ENCODE measurements at regions not wholly inside any gene's neighbourhood (a gene's known extent, or its start where the extent isn't known, plus 50 kb on each side); places are given as distances from the start of the nearest gene placed in this dataset.

DNA sequence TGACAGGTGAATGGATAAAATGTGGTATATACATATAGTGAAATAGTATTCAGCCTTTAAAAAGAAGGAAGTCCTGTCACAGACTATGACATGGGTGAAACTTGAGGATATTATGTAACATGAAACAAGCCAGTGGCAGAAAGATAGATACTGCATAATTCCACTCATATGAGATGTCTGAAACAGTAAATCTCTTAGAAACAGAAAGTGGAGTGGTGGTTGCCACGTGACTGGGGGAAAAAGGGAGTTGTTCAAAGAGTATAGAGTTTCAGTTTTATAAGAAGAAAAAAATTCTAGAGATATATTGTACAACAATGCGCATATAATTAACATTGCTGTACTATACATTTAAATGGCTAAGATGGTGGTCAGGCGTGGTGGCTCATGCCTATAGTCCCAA, 178.2 kb upstream of the ATP5MC3 start:
- CTCF ChIA-PET, result no interaction called here

DNA sequence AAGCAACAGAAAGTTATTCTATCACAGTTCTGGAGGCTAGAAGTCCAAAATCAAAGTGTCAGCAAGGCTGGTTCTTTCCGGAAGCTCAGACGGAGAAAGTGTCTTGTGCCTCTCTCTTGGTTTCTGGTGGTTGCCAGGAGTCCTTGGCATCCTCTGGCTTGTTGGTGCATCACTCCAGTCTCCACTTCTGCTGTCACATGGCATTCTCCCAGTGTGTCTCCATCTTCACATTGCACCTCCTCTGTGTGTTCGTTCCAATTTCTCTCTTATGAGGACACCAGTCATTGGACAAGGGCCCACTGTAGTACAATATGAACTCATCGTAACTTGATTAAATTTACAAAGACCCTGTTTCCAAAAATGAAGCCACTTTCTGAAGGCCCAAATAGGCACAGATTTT, 175.4 kb upstream of the ATP5MC3 start:
- H3K27ac ChIP-seq (ENCODE audit: low read depth, low read length), result no peak overlapping the region
- no peak for DNase-seq (ENCODE audit: low read depth, low spot score)
- POLR2A ChIA-PET, result no interaction called here
- no peaks in the 10 kb centered on the region for H3K27me3 ChIP-seq (ENCODE audit: control insufficient read depth, insufficient read depth, low read length)
- no peak overlapping the region for H3K4me3 ChIP-seq (ENCODE audit: low read depth, low read length)
- H3K9me3 ChIP-seq (ENCODE audit: control insufficient read depth, insufficient read depth, low read length), result no peaks in the 10 kb centered on the region
- TF ChIP-seq, protein P1, sequence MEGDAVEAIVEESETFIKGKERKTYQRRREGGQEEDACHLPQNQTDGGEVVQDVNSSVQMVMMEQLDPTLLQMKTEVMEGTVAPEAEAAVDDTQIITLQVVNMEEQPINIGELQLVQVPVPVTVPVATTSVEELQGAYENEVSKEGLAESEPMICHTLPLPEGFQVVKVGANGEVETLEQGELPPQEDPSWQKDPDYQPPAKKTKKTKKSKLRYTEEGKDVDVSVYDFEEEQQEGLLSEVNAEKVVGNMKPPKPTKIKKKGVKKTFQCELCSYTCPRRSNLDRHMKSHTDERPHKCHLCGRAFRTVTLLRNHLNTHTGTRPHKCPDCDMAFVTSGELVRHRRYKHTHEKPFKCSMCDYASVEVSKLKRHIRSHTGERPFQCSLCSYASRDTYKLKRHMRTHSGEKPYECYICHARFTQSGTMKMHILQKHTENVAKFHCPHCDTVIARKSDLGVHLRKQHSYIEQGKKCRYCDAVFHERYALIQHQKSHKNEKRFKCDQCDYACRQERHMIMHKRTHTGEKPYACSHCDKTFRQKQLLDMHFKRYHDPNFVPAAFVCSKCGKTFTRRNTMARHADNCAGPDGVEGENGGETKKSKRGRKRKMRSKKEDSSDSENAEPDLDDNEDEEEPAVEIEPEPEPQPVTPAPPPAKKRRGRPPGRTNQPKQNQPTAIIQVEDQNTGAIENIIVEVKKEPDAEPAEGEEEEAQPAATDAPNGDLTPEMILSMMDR (IDR thresholded peaks at IDR 0.05; ENCODE audit: low read depth, low read length), result no peak
- CTCF ChIA-PET, result no interaction called here

More for the DNA sequence above, 178.2 kb upstream of the ATP5MC3 start:
- no peak overlapping the region for H3K4me3 ChIP-seq (ENCODE audit: low read depth, low read length)
- H3K27me3 ChIP-seq (ENCODE audit: control insufficient read depth, insufficient read depth, low read length), result peaks cover 3% of the 10 kb centered on the region
- TF ChIP-seq, protein P1 (IDR thresholded peaks at IDR 0.05; ENCODE audit: low read depth, low read length), result no peak
- POLR2A ChIA-PET, result no interaction called here
- no peak for DNase-seq (ENCODE audit: low read depth, low spot score)
- H3K9me3 ChIP-seq (ENCODE audit: control insufficient read depth, insufficient read depth, low read length), result no peaks in the 10 kb centered on the region
- H3K27ac ChIP-seq (ENCODE audit: low read depth, low read length), result no peak overlapping the region

DNA sequence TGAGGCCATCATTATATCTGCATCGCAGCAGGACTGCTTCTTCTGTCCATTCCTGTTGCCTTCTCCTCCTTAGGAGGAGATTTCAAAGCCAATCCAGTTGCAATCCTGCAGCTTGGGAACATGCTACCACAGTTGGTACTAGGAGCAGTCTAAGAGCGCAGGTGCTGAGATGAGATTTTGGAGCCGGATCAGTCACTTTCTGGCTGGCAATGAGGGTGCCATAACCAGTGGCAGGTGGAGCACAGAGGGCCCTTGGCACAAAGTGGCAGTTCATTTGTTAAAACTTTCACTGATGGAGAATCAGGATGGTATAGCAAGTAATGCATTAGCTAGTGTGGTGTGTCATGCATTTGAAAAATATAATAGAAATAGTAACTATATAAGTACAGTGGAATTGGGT, 173.7 kb upstream of the ATP5MC3 start:
- ChIA-PET CTCF (no interaction called here), POLR2A (no interaction called here)
- TF ChIP-seq, protein P1 (IDR thresholded peaks at IDR 0.05; ENCODE audit: low read depth, low read length), result no peak
- DNase-seq (ENCODE audit: low read depth, low spot score), result no peak
- Histone ChIP-seq H3K27ac (ENCODE audit: low read depth, low read length) (no peak overlapping the region), H3K4me3 (ENCODE audit: low read depth, low read length) (no peak overlapping the region), H3K27me3 (ENCODE audit: control insufficient read depth, insufficient read depth, low read length) (no peaks in the 10 kb centered on the region), H3K9me3 (ENCODE audit: control insufficient read depth, insufficient read depth, low read length) (no peaks in the 10 kb centered on the region)

- no peaks in the 10 kb centered on the region for H3K9me3 ChIP-seq (ENCODE audit: control insufficient read depth, insufficient read depth, low read length)
- TF ChIP-seq, protein P1 (IDR thresholded peaks at IDR 0.05; ENCODE audit: low read depth, low read length), result no peak
- POLR2A ChIA-PET, result no interaction called here
- CTCF ChIA-PET, result no interaction called here
- DNase-seq (ENCODE audit: low read depth, low spot score), result no peak
- no peak overlapping the region for H3K27ac ChIP-seq (ENCODE audit: low read depth, low read length)
- H3K27me3 ChIP-seq (ENCODE audit: control insufficient read depth, insufficient read depth, low read length), result no peaks in the 10 kb centered on the region
- H3K4me3 ChIP-seq (ENCODE audit: low read depth, low read length), result no peak overlapping the region
Measured at GRCh38 chr2:175353275-175353674, 171.8 kb upstream of the ATP5MC3 start.

GRCh38 chr2:175351512-175351911, 170.0 kb upstream of the ATP5MC3 start:
- no peaks in the 10 kb centered on the region for H3K9me3 ChIP-seq (ENCODE audit: control insufficient read depth, insufficient read depth, low read length)
- no peak for DNase-seq (ENCODE audit: low read depth, low spot score)
- TF ChIP-seq, protein P1 (IDR thresholded peaks at IDR 0.05; ENCODE audit: low read depth, low read length), result no peak
- ChIA-PET POLR2A (no interaction called here), CTCF (no interaction called here)
- H3K27me3 ChIP-seq (ENCODE audit: control insufficient read depth, insufficient read depth, low read length), result no peaks in the 10 kb centered on the region
- H3K4me3 ChIP-seq (ENCODE audit: low read depth, low read length), result no peak overlapping the region
- H3K27ac ChIP-seq (ENCODE audit: low read depth, low read length), result no peak overlapping the region
